Heart left ventricle (tissue), 16 donors: ENCODE measurements at regions not wholly inside any gene's neighbourhood (a gene's known extent, or its start where the extent isn't known, plus 50 kb on each side); places are given as distances from the start of the nearest gene placed in this dataset.

Source experiments
- ATAC-seq, 4 donors: fragments of 200-7000 bp; cut with Tn5 transposase; one replicate each; pipeline ENCODE4 v1.9.1; 2020 to 2022; ENCODE audit warnings: moderate library complexity in 4 of 4, mild to moderate bottlenecking in 3 of 4, moderate number of reproducible peaks in 1 of 4
- DNase-seq, 5 donors: peaks; one replicate each; pipeline ENCODE4 v3.0.0-alpha.2; 2020
- H3K27ac ChIP-seq, 12 donors: fragments of 200-600 bp; sonication (generic) in 4 of 12; one replicate each; pipeline versions ENCODE4 v1.5.0 to v1.8.0; 2016 to 2022; ENCODE audit warnings: mild to moderate bottlenecking in 2 of 12
- H3K27me3 ChIP-seq, 9 donors: fragments of 200-600 bp; sonication (generic) in 2 of 9; one replicate each; pipeline versions ENCODE4 v1.5.1 to v1.8.0; 2016 to 2022; ENCODE audit warnings: mild to moderate bottlenecking in 3 of 9
- H3K36me3 ChIP-seq, 9 donors: fragments of 200-600 bp; sonication (generic) in 2 of 9; one replicate each; pipeline versions ENCODE4 v1.5.0 to v1.8.0; 2018 to 2022; ENCODE audit warnings: mild to moderate bottlenecking in 2 of 9
- H3K4me1 ChIP-seq, 12 donors: fragments of 200-600 bp; sonication (generic) in 4 of 12; one replicate each; pipeline versions ENCODE4 v1.5.0 to v1.8.0; 2016 to 2022; ENCODE audit warnings: mild to moderate bottlenecking in 3 of 12
- H3K4me3 ChIP-seq, 12 donors: fragments of 200-600 bp; sonication (generic) in 4 of 12; one replicate each; pipeline versions ENCODE4 v1.5.0 to v1.8.0; 2017 to 2022; ENCODE audit warnings: mild to moderate bottlenecking in 9 of 12, moderate library complexity in 4 of 12
- H3K9me3 ChIP-seq, 12 donors: fragments of 200-600 bp; sonication (generic) in 4 of 12; one replicate each; pipeline versions ENCODE4 v1.5.0 to v1.8.0; 2016 to 2022; ENCODE audit warnings: mild to moderate bottlenecking in 1 of 12
- POLR2A ChIP-seq, 2 donors: fragments of 450-650 bp; IDR thresholded peaks; one replicate each; pipeline ENCODE4 v1.6.1; 2017; ENCODE audit warnings: antibody characterized with exemption in 2 of 2, mild to moderate bottlenecking in 2 of 2, moderate library complexity in 2 of 2
- WGBS, 4 donors: extraction: QIAGEN DNeasy Blood & Tissue Kit in 2 of 4; methylation state at CpG; one replicate each; pipeline versions ENCODE4 v1.1.5 to v1.1.7; 2013 to 2018; 5-methylcytosine and 5-hydroxymethylcytosine counted together
- intact Hi-C, 10 donors: fragments of 100-400 bp; cut with DNase I; formaldehyde crosslinking; loops; one replicate each; pipeline versions ENCODE4 v1.11.1 to v1.14.2; 2022
- TF ChIP-seq, protein P1 (sequence below), 12 donors: fragments of 200-600 bp; sonication (generic) in 4 of 12; IDR thresholded peaks; one replicate each; pipeline versions ENCODE4 v1.5.0 to v1.8.0; 2018 to 2022; ENCODE audit warnings: antibody characterized with exemption in 12 of 12, mild to moderate bottlenecking in 5 of 12
- donor health status: ischemic (EF 13 %, LVEDD 7.1; RV severe dilation, severe dysfunction).
- donor health status: healthy with polysubstance abuse.
- donor health status: DM: no; HTN: yes; CAD: no.
- donor health status: DM: no; HTN: no; CAD: no.
- donor health status: ischemic (EF 25% LVEDD 6.9; RV normal size, moderate dysfunction).
- donor health status: ischemic (EF 25% LVEDD 5.7; RV mildly dilated, moderate dysfunction).
- donor health status: healthy.
- donor health status: DM: yes; HTN: yes; CAD: no.
- donor health status: ischemic (EF 35%, LVEDD 5.7; RV mildly dilated, moderate dysfunction).
- donor health status: nonischemic (EF 11% LVEDD 7.7; RV severe dilation, severe dysfunction).
- donor health status: DM: yes; HTN: yes; CAD: no.
- donor health status: PGD.
- donor health status: ischemic (EF 29% LVEDD 5.4; RV normal size, mild dysfunction).
- donor health status: nonischemic (EF 23%, LVEDD 6.1; RV moderate dilation, normal function).

DNA sequence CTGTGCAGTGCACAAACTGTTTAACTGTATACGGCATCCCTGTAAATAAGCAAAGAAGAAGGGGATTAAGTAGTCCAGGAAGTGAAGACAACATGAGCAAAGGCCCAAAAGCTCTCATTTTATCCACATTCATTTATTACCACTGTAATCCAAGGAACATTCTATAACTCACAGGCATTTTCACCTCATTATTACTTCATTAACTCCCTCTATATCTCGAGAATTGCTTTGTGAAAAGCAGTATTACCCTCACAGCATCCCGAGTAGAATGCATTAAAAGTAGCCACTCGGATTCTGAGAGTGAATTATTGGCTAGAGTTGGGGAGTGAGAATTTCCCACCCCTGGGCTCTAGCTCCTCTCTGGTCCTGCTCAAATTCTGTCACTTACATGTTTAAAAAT is 51.0 kb upstream of the CHCHD3 start:
- WGBS, 4 donors: 76 to 87% (median 78%) methylated on average over 4 of the region's 4 CpGs
- no peak overlapping the region for H3K27ac ChIP-seq

DNA sequence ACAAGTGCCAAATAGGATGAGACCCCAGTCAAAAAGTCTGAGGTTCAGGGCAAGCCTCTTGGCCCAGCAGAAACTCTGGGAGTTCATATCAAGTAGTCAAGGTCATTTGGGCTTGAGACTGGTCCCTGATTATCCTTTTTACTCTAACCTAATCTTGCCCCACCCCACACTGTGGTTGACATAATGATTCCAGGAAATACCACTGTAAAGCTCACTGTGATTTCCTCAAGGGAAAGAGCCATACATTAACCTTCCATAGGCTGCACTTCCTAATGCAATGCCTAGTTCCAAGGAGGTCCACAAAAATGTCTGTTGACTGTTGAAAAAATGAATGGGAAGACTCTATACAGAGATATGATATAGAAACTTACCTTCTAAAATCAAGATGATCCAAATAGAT is 52.9 kb upstream of the CHCHD3 start:
- no peaks in the 10 kb centered on the region for H3K4me1 ChIP-seq
- no peak overlapping the region for H3K4me3 ChIP-seq
- H3K27me3 ChIP-seq: no peaks in the 10 kb centered on the region
- no peaks in the 10 kb centered on the region for H3K9me3 ChIP-seq
- no peak for TF ChIP-seq POLR2A (IDR thresholded peaks at IDR 0.05)
- TF ChIP-seq, protein P1, sequence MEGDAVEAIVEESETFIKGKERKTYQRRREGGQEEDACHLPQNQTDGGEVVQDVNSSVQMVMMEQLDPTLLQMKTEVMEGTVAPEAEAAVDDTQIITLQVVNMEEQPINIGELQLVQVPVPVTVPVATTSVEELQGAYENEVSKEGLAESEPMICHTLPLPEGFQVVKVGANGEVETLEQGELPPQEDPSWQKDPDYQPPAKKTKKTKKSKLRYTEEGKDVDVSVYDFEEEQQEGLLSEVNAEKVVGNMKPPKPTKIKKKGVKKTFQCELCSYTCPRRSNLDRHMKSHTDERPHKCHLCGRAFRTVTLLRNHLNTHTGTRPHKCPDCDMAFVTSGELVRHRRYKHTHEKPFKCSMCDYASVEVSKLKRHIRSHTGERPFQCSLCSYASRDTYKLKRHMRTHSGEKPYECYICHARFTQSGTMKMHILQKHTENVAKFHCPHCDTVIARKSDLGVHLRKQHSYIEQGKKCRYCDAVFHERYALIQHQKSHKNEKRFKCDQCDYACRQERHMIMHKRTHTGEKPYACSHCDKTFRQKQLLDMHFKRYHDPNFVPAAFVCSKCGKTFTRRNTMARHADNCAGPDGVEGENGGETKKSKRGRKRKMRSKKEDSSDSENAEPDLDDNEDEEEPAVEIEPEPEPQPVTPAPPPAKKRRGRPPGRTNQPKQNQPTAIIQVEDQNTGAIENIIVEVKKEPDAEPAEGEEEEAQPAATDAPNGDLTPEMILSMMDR (IDR thresholded peaks at IDR 0.05): no peak
- intact Hi-C loops: loop anchor here in 1 of 10 donors (10.0 kb wide), 1 partner anchor 60 kb away; no protein-coding TSS in a partner anchor
- H3K36me3 ChIP-seq: no peaks in the 10 kb centered on the region
- H3K27ac ChIP-seq: no peak overlapping the region
- DNase-seq (no peak), ATAC-seq (no peak)

More for the DNA sequence above, 51.0 kb upstream of the CHCHD3 start:
- H3K9me3 ChIP-seq: no peaks in the 10 kb centered on the region
- H3K4me1 ChIP-seq: no peaks in the 10 kb centered on the region
- H3K4me3 ChIP-seq: no peak overlapping the region
- no peaks in the 10 kb centered on the region for H3K36me3 ChIP-seq
- no peak for ATAC-seq
- intact Hi-C loops: loop anchor here in 1 of 10 donors (10.0 kb wide), 1 partner anchor 62 kb away; no protein-coding TSS in a partner anchor
- no peak for DNase-seq
- TF ChIP-seq POLR2A (IDR thresholded peaks at IDR 0.05): no peak
- TF ChIP-seq, protein P1 (IDR thresholded peaks at IDR 0.05): no peak
- no peaks in the 10 kb centered on the region for H3K27me3 ChIP-seq

DNA sequence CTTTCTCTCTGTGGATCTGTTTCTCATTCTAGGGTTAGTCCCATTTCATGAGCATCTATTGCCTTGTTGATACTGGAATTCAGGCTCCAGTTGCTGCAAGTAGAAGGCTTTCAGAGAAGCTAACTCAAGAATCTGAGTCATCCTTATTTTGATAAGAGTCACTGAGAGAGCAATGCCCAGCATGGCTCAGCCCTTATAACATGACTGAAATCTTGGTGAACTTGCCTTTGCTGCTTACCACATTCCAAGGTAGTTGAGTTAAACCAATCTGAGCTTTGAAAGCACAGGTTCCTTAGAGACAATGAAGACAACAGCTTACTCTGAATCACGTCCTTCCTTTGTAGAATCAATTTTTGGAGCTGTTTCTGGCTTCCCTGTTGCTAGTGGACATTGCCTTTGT is 53.6 kb upstream of the CHCHD3 start:
- H3K4me1 ChIP-seq: no peaks in the 10 kb centered on the region
- H3K27ac ChIP-seq: no peak overlapping the region
- peaks cover 0 to 3% (median 0%) of the 10 kb centered on the region in 9 donors for H3K27me3 ChIP-seq
- ATAC-seq: no peak
- no peak for TF ChIP-seq POLR2A (IDR thresholded peaks at IDR 0.05)
- TF ChIP-seq, protein P1 (IDR thresholded peaks at IDR 0.05): no peak
- WGBS, 4 donors: 55 to 83% (median 66%) methylated on average over 1 of the region's 1 CpG
- DNase-seq: no peak
- intact Hi-C loops: loop anchor here in 1 of 10 donors (10.0 kb wide), 1 partner anchor 59 kb away; no protein-coding TSS in a partner anchor
- no peak overlapping the region for H3K4me3 ChIP-seq
- no peaks in the 10 kb centered on the region for H3K36me3 ChIP-seq
- H3K9me3 ChIP-seq: no peaks in the 10 kb centered on the region

DNA sequence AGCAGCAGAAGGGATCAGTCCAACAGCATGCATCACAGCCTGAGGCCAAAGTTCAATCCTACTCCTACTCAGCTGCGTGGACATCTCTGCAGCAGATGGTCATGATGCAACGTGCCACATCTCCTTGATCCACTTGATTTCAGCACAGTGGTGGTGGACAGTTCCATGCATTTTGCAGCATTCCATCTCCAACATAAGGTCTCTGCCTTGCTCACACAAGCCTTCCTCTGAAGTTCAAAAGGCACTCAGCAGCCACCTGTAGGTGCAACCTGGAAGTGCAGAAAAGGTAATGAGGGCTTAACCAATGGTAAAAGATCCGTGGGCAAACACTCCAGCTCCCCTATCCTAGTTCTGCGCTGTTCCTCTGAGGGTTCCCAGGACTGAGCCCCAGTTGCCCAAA is 57.5 kb upstream of the CHCHD3 start:
- H3K4me3 ChIP-seq: no peak overlapping the region
- no peak for TF ChIP-seq POLR2A (IDR thresholded peaks at IDR 0.05)
- TF ChIP-seq, protein P1 (IDR thresholded peaks at IDR 0.05): peak in 3 of 12 donors; percentile 8 to 27 (median 23)
- H3K36me3 ChIP-seq: no peaks in the 10 kb centered on the region
- peak in 1 of 4 donors; percentile 45 for ATAC-seq
- H3K9me3 ChIP-seq: no peaks in the 10 kb centered on the region
- H3K27ac ChIP-seq: no peak overlapping the region
- no peak for DNase-seq
- H3K4me1 ChIP-seq: no peaks in the 10 kb centered on the region
- intact Hi-C loops: loop anchor here in 1 of 10 donors (10.0 kb wide), 1 partner anchor 55 kb away; no protein-coding TSS in a partner anchor
- peaks cover 0 to 7% (median 0%) of the 10 kb centered on the region in 9 donors for H3K27me3 ChIP-seq
- WGBS, 4 donors: 44 to 51% (median 47%) methylated on average over 4 of the region's 4 CpGs
